Progenitor cell of endocrine pancreas (in vitro differentiated cells): ENCODE measurements at regions not wholly inside any gene's neighbourhood (a gene's known extent, or its start where the extent isn't known, plus 50 kb on each side); places are given as distances from the start of the nearest gene placed in this dataset.
A peak's percentile ranks its signal among the peaks of the same experiment; 100 is the strongest.

Experiments used
- DNase-seq: peaks from one replicate; pipeline ENCODE4 v3.0.0; 2021; ENCODE audit warnings: low spot score; ENCODE audit not compliant: unreplicated experiment
- H3K27ac Mint-ChIP-seq: 2 replicates; pipeline ENCODE4 v1.8.0; 2021; ENCODE audit warnings: mild to moderate bottlenecking, moderate library complexity, mixed read lengths
- H3K27me3 Mint-ChIP-seq: 2 replicates; pipeline ENCODE4 v1.8.0; 2021; ENCODE audit warnings: mixed read lengths
- H3K36me3 Mint-ChIP-seq: 2 replicates; pipeline ENCODE4 v1.8.0; 2022; ENCODE audit warnings: mixed read lengths; ENCODE audit not compliant: insufficient read depth
- H3K4me1 Mint-ChIP-seq: 2 replicates; pipeline ENCODE4 v1.8.0; 2021; ENCODE audit warnings: low read depth, mixed read lengths
- H3K4me3 Mint-ChIP-seq: 2 replicates; pipeline ENCODE4 v1.8.0; 2021; ENCODE audit warnings: low read depth, mild to moderate bottlenecking, moderate library complexity, mixed read lengths
- H3K9me3 Mint-ChIP-seq: 2 replicates; pipeline ENCODE4 v1.8.0; 2021; ENCODE audit warnings: low read depth, mixed read lengths
- CTCF ChIP-seq: fragments of 200-600 bp; sonication (generic); IDR thresholded peaks from one replicate; pipeline ENCODE4 v1.5.0; 2021; ENCODE audit warnings: antibody characterized with exemption, mild to moderate bottlenecking; ENCODE audit not compliant: unreplicated experiment

GRCh38 chr17:77465358-77466041, 324.7 kb downstream of the SEC14L1 start:
- peaks cover 11% of the 10 kb centered on the region for H3K36me3 Mint-ChIP-seq

GRCh38 chr17:77466140-77466539, 325.4 kb downstream of the SEC14L1 start:
- Mint-ChIP-seq H3K4me1 (peaks cover 51% of the 10 kb centered on the region), H3K27me3 (no peaks in the 10 kb centered on the region), H3K36me3 (peaks cover 12% of the 10 kb centered on the region), H3K27ac (peak overlapping the region; percentile 89), H3K4me3 (no peak overlapping the region), H3K9me3 (peaks cover 3% of the 10 kb centered on the region)
- no peak for DNase-seq
- TF ChIP-seq CTCF, result no peak

More at GRCh38 chr17:77465358-77466041, 324.7 kb downstream of the SEC14L1 start:
- peaks cover 44% of the 10 kb centered on the region for H3K4me1 Mint-ChIP-seq
- DNase-seq, result no peak
- H3K27ac Mint-ChIP-seq, result peak overlapping the region; percentile 86
- H3K27me3 Mint-ChIP-seq, result no peaks in the 10 kb centered on the region
- peak overlapping the region; percentile 14 for H3K4me3 Mint-ChIP-seq
- TF ChIP-seq CTCF, result no peak
- peaks cover 3% of the 10 kb centered on the region for H3K9me3 Mint-ChIP-seq

GRCh38 chr17:77466596-77467223, 325.9 kb downstream of the SEC14L1 start:
- H3K4me1 Mint-ChIP-seq, result peaks cover 51% of the 10 kb centered on the region
- no peak for DNase-seq

GRCh38 chr17:77467521-77467920, 326.8 kb downstream of the SEC14L1 start:
- no peaks in the 10 kb centered on the region for H3K27me3 Mint-ChIP-seq
- peak overlapping the region; percentile 52 for H3K27ac Mint-ChIP-seq
- no peak for DNase-seq
- peaks cover 3% of the 10 kb centered on the region for H3K9me3 Mint-ChIP-seq
- peaks cover 59% of the 10 kb centered on the region for H3K4me1 Mint-ChIP-seq
- H3K4me3 Mint-ChIP-seq, result no peak overlapping the region
- no peak for TF ChIP-seq CTCF
- peaks cover 12% of the 10 kb centered on the region for H3K36me3 Mint-ChIP-seq

More at GRCh38 chr17:77466596-77467223, 325.9 kb downstream of the SEC14L1 start:
- TF ChIP-seq CTCF, result no peak
- Mint-ChIP-seq H3K27ac (peak overlapping the region; percentile 89), H3K9me3 (peaks cover 3% of the 10 kb centered on the region), H3K4me3 (no peak overlapping the region), H3K27me3 (no peaks in the 10 kb centered on the region), H3K36me3 (peaks cover 12% of the 10 kb centered on the region)

- H3K36me3 Mint-ChIP-seq, result peaks cover 9% of the 10 kb centered on the region
- H3K4me3 Mint-ChIP-seq, result no peak overlapping the region
- TF ChIP-seq CTCF, result no peak
- H3K27me3 Mint-ChIP-seq, result no peaks in the 10 kb centered on the region
- no peak for DNase-seq
- H3K27ac Mint-ChIP-seq, result peak overlapping the region; percentile 67
- H3K9me3 Mint-ChIP-seq, result peaks cover 3% of the 10 kb centered on the region
- H3K4me1 Mint-ChIP-seq, result peaks cover 71% of the 10 kb centered on the region
Measured at GRCh38 chr17:77468897-77469296, 328.1 kb downstream of the SEC14L1 start.
